Upper lobe of left lung (tissue), 6 donors: ENCODE measurements at regions not wholly inside any gene's neighbourhood (a gene's known extent, or its start where the extent isn't known, plus 50 kb on each side); places are given as distances from the start of the nearest gene placed in this dataset.

ENCODE experiments used
- ATAC-seq, 2 donors: fragments of 200-7000 bp; cut with Tn5 transposase; one replicate each; pipeline ENCODE4 v1.9.1; 2022; ENCODE audit warnings: mild to moderate bottlenecking in 2 of 2, moderate library complexity in 2 of 2; ENCODE audit not compliant: low FRiP score in 2 of 2
- DNase-seq, 2 donors: peaks; one replicate each; pipeline ENCODE4 v3.0.0-alpha.2; 2019 to 2020
- H3K27ac ChIP-seq, 4 donors: fragments of 200-600 bp; sonication (generic); one replicate each; pipeline ENCODE4 v1.5.1; 2016 to 2019
- H3K27me3 ChIP-seq, 4 donors: fragments of 200-600 bp; sonication (generic); one replicate each; pipeline ENCODE4 v1.5.1; 2017 to 2019
- H3K36me3 ChIP-seq, 4 donors: fragments of 200-600 bp; sonication (generic); one replicate each; pipeline ENCODE4 v1.5.1; 2016 to 2019
- H3K4me1 ChIP-seq, 4 donors: fragments of 200-600 bp; sonication (generic); one replicate each; pipeline ENCODE4 v1.5.1; 2018 to 2019
- H3K4me3 ChIP-seq, 4 donors: fragments of 200-600 bp; sonication (generic); one replicate each; pipeline ENCODE4 v1.5.1; 2017 to 2019; ENCODE audit warnings: mild to moderate bottlenecking in 2 of 4, moderate library complexity in 1 of 4
- H3K9me3 ChIP-seq, 4 donors: fragments of 200-600 bp; sonication (generic); one replicate each; pipeline ENCODE4 v1.5.1; 2018 to 2019
- EP300 ChIP-seq, 4 donors: sonication (generic); formaldehyde crosslinking; IDR thresholded peaks; one replicate each; pipeline ENCODE4 v1.5.1; 2017; ENCODE audit warnings: antibody characterized with exemption in 4 of 4, control low read depth in 2 of 4
- POLR2A ChIP-seq, 4 donors: fragments of 450-650 bp; IDR thresholded peaks; one replicate each; pipeline ENCODE4 v1.5.1; 2016 to 2017; ENCODE audit warnings: antibody characterized with exemption in 4 of 4, mild to moderate bottlenecking in 2 of 4
- POLR2AphosphoS5 ChIP-seq, 2 donors: sonication (generic); formaldehyde crosslinking; IDR thresholded peaks; one replicate each; pipeline ENCODE4 v1.5.1; 2017; ENCODE audit warnings: antibody characterized with exemption in 2 of 2
- WGBS, 2 donors: methylation state at CpG; one replicate each; pipeline ENCODE4 v1.1.5; 2017 to 2018; 5-methylcytosine and 5-hydroxymethylcytosine counted together
- TF ChIP-seq, protein P1 (sequence below), 6 experiments: fragments of 450-650 bp in 4 of 6; fragments of 200-600 bp in 2 of 6; sonication (generic) in 2 of 6; IDR thresholded peaks; one replicate each; pipeline ENCODE4 v1.5.1; 2016 to 2019; ENCODE audit warnings: antibody characterized with exemption in 6 of 6
- donor health status: DM: no; HTN: no; CAD: no; lungs with moderate emphysema.
- donor health status: DM: no; HTN: yes; CAD: no; lungs with severe emphysema.

DNA sequence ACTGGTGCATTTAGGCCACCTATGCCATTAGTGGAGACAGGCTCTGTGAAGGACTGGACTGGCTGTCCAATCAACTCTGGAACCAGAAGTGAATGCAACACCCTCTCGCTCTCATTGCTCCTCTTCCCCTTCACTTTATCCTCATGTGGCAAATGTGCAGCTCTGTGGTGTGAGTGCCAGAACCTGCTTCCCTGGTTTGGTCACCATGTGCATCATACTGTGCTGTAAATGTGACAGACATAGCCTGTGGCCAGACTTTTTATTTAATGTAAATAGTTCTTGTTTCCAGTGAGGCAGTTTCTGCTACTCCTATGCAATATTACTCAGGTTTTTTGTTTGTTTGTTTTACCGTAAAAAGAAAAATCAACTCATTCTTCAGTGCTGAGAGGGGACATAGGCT, 73.0 kb upstream of the PPP1R9A start:
- no peak overlapping the region for H3K4me3 ChIP-seq
- no peak for TF ChIP-seq POLR2A (IDR thresholded peaks at IDR 0.05)
- TF ChIP-seq, protein P1, sequence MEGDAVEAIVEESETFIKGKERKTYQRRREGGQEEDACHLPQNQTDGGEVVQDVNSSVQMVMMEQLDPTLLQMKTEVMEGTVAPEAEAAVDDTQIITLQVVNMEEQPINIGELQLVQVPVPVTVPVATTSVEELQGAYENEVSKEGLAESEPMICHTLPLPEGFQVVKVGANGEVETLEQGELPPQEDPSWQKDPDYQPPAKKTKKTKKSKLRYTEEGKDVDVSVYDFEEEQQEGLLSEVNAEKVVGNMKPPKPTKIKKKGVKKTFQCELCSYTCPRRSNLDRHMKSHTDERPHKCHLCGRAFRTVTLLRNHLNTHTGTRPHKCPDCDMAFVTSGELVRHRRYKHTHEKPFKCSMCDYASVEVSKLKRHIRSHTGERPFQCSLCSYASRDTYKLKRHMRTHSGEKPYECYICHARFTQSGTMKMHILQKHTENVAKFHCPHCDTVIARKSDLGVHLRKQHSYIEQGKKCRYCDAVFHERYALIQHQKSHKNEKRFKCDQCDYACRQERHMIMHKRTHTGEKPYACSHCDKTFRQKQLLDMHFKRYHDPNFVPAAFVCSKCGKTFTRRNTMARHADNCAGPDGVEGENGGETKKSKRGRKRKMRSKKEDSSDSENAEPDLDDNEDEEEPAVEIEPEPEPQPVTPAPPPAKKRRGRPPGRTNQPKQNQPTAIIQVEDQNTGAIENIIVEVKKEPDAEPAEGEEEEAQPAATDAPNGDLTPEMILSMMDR (IDR thresholded peaks at IDR 0.05) = no peak
- no peak for TF ChIP-seq EP300 (IDR thresholded peaks at IDR 0.05)
- no peak for TF ChIP-seq POLR2AphosphoS5 (IDR thresholded peaks at IDR 0.05)
- H3K36me3 ChIP-seq = no peaks in the 10 kb centered on the region
- no peak for DNase-seq
- no peak overlapping the region for H3K27ac ChIP-seq
- 84 to 94% methylated on average over 2 of the region's 2 CpGs for WGBS, 2 donors
- no peaks in the 10 kb centered on the region for H3K27me3 ChIP-seq
- ATAC-seq = no peak
- H3K4me1 ChIP-seq = no peaks in the 10 kb centered on the region
- H3K9me3 ChIP-seq = peaks cover 2 to 18% (median 11%) of the 10 kb centered on the region in 4 donors

DNA sequence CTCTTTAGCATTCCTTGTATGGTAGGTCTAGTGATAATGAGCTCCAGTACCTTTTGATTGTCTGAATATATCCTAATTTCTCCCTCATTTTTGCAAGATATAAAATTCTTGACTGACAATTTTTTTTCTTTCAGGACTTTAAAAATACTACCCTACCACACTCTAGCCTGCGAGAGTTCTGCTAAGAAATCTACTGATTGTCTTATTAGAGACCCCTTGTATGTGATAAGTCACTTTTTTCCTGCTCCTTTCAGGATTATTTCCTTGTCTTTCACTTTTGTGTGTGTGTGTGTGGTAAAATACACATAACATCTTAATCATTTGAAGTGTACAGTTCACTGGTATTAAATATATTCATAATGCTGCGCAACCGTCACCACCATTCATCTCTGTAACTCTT, 68.7 kb upstream of the PPP1R9A start:
- Histone ChIP-seq H3K27ac (no peak overlapping the region), H3K9me3 (peaks cover 8 to 30% (median 20%) of the 10 kb centered on the region in 4 donors), H3K4me3 (no peak overlapping the region), H3K27me3 (no peaks in the 10 kb centered on the region), H3K4me1 (no peaks in the 10 kb centered on the region), H3K36me3 (no peaks in the 10 kb centered on the region)
- no peak for ATAC-seq
- no peak for DNase-seq
- no peak for TF ChIP-seq POLR2AphosphoS5 (IDR thresholded peaks at IDR 0.05)
- no peak for TF ChIP-seq POLR2A (IDR thresholded peaks at IDR 0.05)
- no peak for TF ChIP-seq EP300 (IDR thresholded peaks at IDR 0.05)
- TF ChIP-seq, protein P1 (IDR thresholded peaks at IDR 0.05) = no peak
- 99% methylated on average over 3 of the region's 3 CpGs for WGBS, 2 donors

DNA sequence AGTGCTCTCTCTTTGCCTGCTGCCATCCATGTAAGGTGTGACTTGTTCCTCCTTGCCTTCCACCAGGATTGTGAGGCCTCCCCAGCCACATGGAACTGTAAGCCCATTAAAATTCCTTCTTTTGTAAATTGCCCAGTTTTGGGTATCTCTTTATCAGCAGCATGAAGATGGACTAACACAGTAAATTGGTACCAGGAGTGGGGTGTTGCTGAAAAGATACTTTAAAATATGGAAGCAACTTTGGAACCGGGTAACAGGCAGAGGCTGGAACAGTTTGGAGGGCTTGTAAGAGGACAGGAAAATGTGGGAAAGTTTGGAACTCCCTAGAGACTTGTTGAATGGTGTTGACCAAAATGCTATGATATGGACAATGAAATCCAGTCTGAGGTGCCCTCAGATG, 63.8 kb upstream of the PPP1R9A start:
- ATAC-seq = no peak
- Histone ChIP-seq H3K27ac (no peak overlapping the region), H3K4me3 (no peak overlapping the region), H3K27me3 (no peaks in the 10 kb centered on the region), H3K9me3 (peaks cover 5 to 29% (median 18%) of the 10 kb centered on the region in 4 donors), H3K4me1 (no peaks in the 10 kb centered on the region), H3K36me3 (no peaks in the 10 kb centered on the region)
- TF ChIP-seq EP300 (IDR thresholded peaks at IDR 0.05) (no peak), POLR2AphosphoS5 (IDR thresholded peaks at IDR 0.05) (no peak), POLR2A (IDR thresholded peaks at IDR 0.05) (no peak)
- TF ChIP-seq, protein P1 (IDR thresholded peaks at IDR 0.05) = no peak
- DNase-seq = no peak
- 85 to 96% methylated on average over 1 of the region's 1 CpG for WGBS, 2 donors

DNA sequence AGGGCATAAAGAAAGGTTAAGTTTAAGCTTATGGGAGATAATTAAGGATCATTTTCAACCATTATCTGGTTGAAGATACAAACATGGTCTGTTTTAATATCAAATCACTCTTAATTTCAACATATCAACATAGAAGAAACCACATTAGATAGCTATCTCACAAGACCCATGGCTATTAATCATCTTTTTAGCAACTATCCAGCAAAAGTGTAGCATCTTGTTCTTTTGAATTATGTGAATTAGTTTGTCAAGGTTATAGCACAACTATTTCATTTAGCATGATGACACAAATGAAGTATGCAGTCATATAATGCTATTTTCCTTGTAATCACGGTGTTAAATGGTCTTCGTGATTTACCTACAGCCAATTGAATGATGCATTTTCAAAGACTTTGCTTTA, 58.9 kb upstream of the PPP1R9A start:
- no peak overlapping the region for H3K27ac ChIP-seq
- TF ChIP-seq POLR2AphosphoS5 (IDR thresholded peaks at IDR 0.05) (no peak), POLR2A (IDR thresholded peaks at IDR 0.05) (no peak), EP300 (IDR thresholded peaks at IDR 0.05) (no peak)
- TF ChIP-seq, protein P1 (IDR thresholded peaks at IDR 0.05) = no peak
- H3K27me3 ChIP-seq = no peaks in the 10 kb centered on the region
- no peak overlapping the region for H3K4me3 ChIP-seq
- no peak for DNase-seq
- H3K36me3 ChIP-seq = no peaks in the 10 kb centered on the region
- no peak for ATAC-seq
- peaks cover 0 to 13% (median 4%) of the 10 kb centered on the region in 4 donors for H3K9me3 ChIP-seq
- WGBS, 2 donors = 96 to 97% methylated on average over 2 of the region's 2 CpGs
- no peaks in the 10 kb centered on the region for H3K4me1 ChIP-seq

DNA sequence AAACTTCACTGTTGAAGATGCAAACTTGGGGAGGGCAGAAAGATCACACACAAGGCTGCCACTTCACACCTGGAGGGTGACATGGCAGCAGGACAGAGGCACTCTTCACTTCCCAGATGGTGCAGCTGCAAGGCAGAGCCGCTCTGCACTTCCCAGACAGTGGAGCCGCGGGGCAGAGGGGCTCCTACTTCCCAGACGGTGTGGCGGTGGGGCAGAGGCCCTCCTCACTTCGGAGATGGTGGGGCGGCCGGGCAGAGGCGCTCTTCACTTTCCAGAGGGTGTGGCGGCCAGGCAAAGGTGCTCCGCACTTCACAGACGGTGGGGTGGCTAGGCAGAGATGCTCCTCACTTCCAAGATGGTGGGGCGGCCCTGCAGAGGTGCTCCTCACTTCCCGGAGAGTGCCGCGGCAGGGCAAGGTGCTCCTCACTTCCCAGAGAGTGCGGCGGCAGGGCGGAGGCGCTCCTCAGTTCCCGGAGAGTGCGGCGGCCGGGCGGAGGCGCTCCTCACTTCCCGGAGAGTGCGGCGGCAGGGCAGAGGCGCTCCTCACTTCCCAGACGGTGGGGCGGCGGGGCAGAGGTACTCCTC, 58.3 kb upstream of the PPP1R9A start:
- WGBS, 2 donors = 83 to 88% methylated on average over 23 to 33 of the region's 33 CpGs
- Histone ChIP-seq H3K4me1 (no peaks in the 10 kb centered on the region), H3K27ac (no peak overlapping the region), H3K36me3 (no peaks in the 10 kb centered on the region), H3K27me3 (no peaks in the 10 kb centered on the region), H3K9me3 (peaks cover 0 to 7% (median 0%) of the 10 kb centered on the region in 4 donors), H3K4me3 (no peak overlapping the region)
- no peak for TF ChIP-seq POLR2A (IDR thresholded peaks at IDR 0.05)
- TF ChIP-seq POLR2AphosphoS5 (IDR thresholded peaks at IDR 0.05) = no peak
- ATAC-seq = no peak
- DNase-seq = peak in 1 of 2 donors; percentile 70
